Activated B cell treated with CpG ODN at 0.5 μM for 24 hours (primary cell): ENCODE measurements at regions not wholly inside any gene's neighbourhood (a gene's known extent, or its start where the extent isn't known, plus 50 kb on each side); places are given as distances from the start of the nearest gene placed in this dataset.
"Not testable (repeated sequence)": the region's sequence is repeated elsewhere in the genome, so short reads cannot be mapped to it uniquely, and the experiment has no call there.

Experiments
- ATAC-seq: fragments of 200-7000 bp; cut with Tn5 transposase; one replicate; pipeline ENCODE4 v1.10.0; 2021; ENCODE audit warnings: low read depth, mild to moderate bottlenecking, moderate library complexity
- CTCF ChIA-PET: fragments of 350-600 bp; sonication (Branson Sonifier 250); formaldehyde crosslinking; loops from one replicate; lab custom pipeline; 2021; ENCODE audit warnings: antibody characterized with exemption; lab: Charles Lee
- POLR2A ChIA-PET: fragments of 350-600 bp; sonication (Branson Sonifier 250); formaldehyde crosslinking; loops from one replicate; lab custom pipeline; 2021; ENCODE audit warnings: antibody characterized with exemption; lab: Charles Lee
- DNase-seq: peaks from one replicate; pipeline ENCODE4 v3.0.0; 2022
- H3K27ac Mint-ChIP-seq: one replicate; pipeline ENCODE4 v1.8.0; 2020; ENCODE audit warnings: mixed read lengths
- H3K27me3 Mint-ChIP-seq: one replicate; pipeline ENCODE4 v1.8.0; 2021; ENCODE audit warnings: mixed read lengths
- H3K36me3 Mint-ChIP-seq: one replicate; pipeline ENCODE4 v1.8.0; 2021; ENCODE audit warnings: low read depth, mixed read lengths
- H3K4me1 Mint-ChIP-seq: one replicate; pipeline ENCODE4 v1.8.0; 2021; ENCODE audit warnings: mixed read lengths
- H3K4me3 Mint-ChIP-seq: one replicate; pipeline ENCODE4 v1.8.0; 2020; ENCODE audit warnings: mild to moderate bottlenecking, mixed read lengths
- H3K9me3 Mint-ChIP-seq: one replicate; pipeline ENCODE4 v1.8.0; 2020; ENCODE audit warnings: mixed read lengths
- CTCF ChIP-seq: fragments of 200-600 bp; IDR thresholded peaks from one replicate; pipeline ENCODE4 v1.8.0; 2022; ENCODE audit warnings: antibody characterized with exemption, mild to moderate bottlenecking
- intact Hi-C: fragments of 100-400 bp; cut with micrococcal nuclease; formaldehyde crosslinking; loops from one replicate; pipeline ENCODE4 v1.15.1; 2024

- Mint-ChIP-seq H3K27me3 (peaks cover 15% of the 10 kb centered on the region), H3K4me3 (no peak overlapping the region), H3K27ac (no peak overlapping the region), H3K36me3 (no peaks in the 10 kb centered on the region), H3K9me3 (no peaks in the 10 kb centered on the region), H3K4me1 (peaks cover 2% of the 10 kb centered on the region)
- TF ChIP-seq CTCF, result peak; percentile 86
- intact Hi-C loops, result loop anchor here (1.0 to 10.0 kb wide), 4 partner anchors 364 to 1104 kb away; partner anchors contain the start of gene MEF2C
- CTCF ChIA-PET, result interaction anchor here (0.7 to 4.2 kb wide), 17 partner anchors 9 to 1064 kb away, joined by 3 to 66 read pairs (median 4); no protein-coding TSS in a partner anchor
- POLR2A ChIA-PET, result no interaction called here
- DNase-seq (peak; percentile 49), ATAC-seq (peak; percentile 99)
These were observed 368.4 kb upstream of the CCNH start for GRCh38 chr5:87780831-87781760.

- DNase-seq (no peak), ATAC-seq (no peak)
- no peak overlapping the region for H3K27ac Mint-ChIP-seq
- POLR2A ChIA-PET, result no interaction called here
- no peaks in the 10 kb centered on the region for H3K9me3 Mint-ChIP-seq
- CTCF ChIA-PET, result interaction anchor here (0.7 to 1.6 kb wide), 3 partner anchors 9 to 912 kb away, joined by 3 to 4 read pairs (median 3); no protein-coding TSS in a partner anchor
- H3K4me3 Mint-ChIP-seq, result no peak overlapping the region
- no peaks in the 10 kb centered on the region for H3K36me3 Mint-ChIP-seq
- peaks cover 2% of the 10 kb centered on the region for H3K4me1 Mint-ChIP-seq
- H3K27me3 Mint-ChIP-seq, result peaks cover 16% of the 10 kb centered on the region
- TF ChIP-seq CTCF, result no peak
- intact Hi-C loops, result no loop called here
These were observed 366.1 kb upstream of the CCNH start for GRCh38 chr5:87778876-87779275.

- POLR2A ChIA-PET, result no interaction called here
- Mint-ChIP-seq H3K4me3 (no peak overlapping the region), H3K9me3 (no peaks in the 10 kb centered on the region), H3K4me1 (peaks cover 2% of the 10 kb centered on the region), H3K27ac (no peak overlapping the region), H3K27me3 (peaks cover 18% of the 10 kb centered on the region), H3K36me3 (no peaks in the 10 kb centered on the region)
- no peak for ATAC-seq
- TF ChIP-seq CTCF, result no peak
- CTCF ChIA-PET, result interaction anchor here (1.4 kb wide), 1 partner anchor 8 kb away, joined by 3 read pairs; no protein-coding TSS in a partner anchor
- intact Hi-C loops, result no loop called here
- no peak for DNase-seq
These were observed 365.1 kb upstream of the CCNH start for GRCh38 chr5:87777877-87778276.

- intact Hi-C loops, result no loop called here
- TF ChIP-seq CTCF, result no peak
- ATAC-seq, result no peak
- H3K9me3 Mint-ChIP-seq, result no peaks in the 10 kb centered on the region
- DNase-seq, result no peak
- no peak overlapping the region for H3K4me3 Mint-ChIP-seq
- ChIA-PET POLR2A (no interaction called here), CTCF (no interaction called here)
- H3K36me3 Mint-ChIP-seq, result no peaks in the 10 kb centered on the region
- H3K4me1 Mint-ChIP-seq, result peaks cover 2% of the 10 kb centered on the region
- H3K27ac Mint-ChIP-seq, result no peak overlapping the region
- peaks cover 14% of the 10 kb centered on the region for H3K27me3 Mint-ChIP-seq
These were observed 364.1 kb upstream of the CCNH start for GRCh38 chr5:87776785-87777184.

GRCh38 chr5:87776302-87776701, 363.6 kb upstream of the CCNH start:
- ATAC-seq, H3K4me1 Mint-ChIP-seq, CTCF ChIA-PET, H3K4me3 Mint-ChIP-seq, intact Hi-C loops, H3K9me3 Mint-ChIP-seq, POLR2A ChIA-PET, H3K27ac Mint-ChIP-seq, DNase-seq, H3K36me3 Mint-ChIP-seq: not testable (repeated sequence)
- peaks cover 15% of the 10 kb centered on the region for H3K27me3 Mint-ChIP-seq
